Esophagus muscularis mucosa (tissue), 3 donors: ENCODE measurements at regions not wholly inside any gene's neighbourhood (a gene's known extent, or its start where the extent isn't known, plus 50 kb on each side); places are given as distances from the start of the nearest gene placed in this dataset.

Experiments
- CTCF ChIP-seq, 3 experiments: fragments of 200-600 bp in 2 of 3; fragments of 450-650 bp in 1 of 3; sonication (generic) in 2 of 3; IDR thresholded peaks; one replicate each; pipeline ENCODE4 v1.5.1; 2017 to 2019; ENCODE audit warnings: antibody characterized with exemption in 3 of 3, mild to moderate bottlenecking in 2 of 3, moderate library complexity in 1 of 3
- POLR2A ChIP-seq: fragments of 450-650 bp; IDR thresholded peaks from one replicate; pipeline ENCODE4 v1.6.1; 2017; ENCODE audit warnings: antibody characterized with exemption, moderate library complexity, mild to moderate bottlenecking, low read depth
- POLR2AphosphoS5 ChIP-seq, 2 donors: sonication (generic); formaldehyde crosslinking; IDR thresholded peaks; one replicate each; pipeline ENCODE4 v1.6.1; 2017; ENCODE audit warnings: antibody characterized with exemption in 2 of 2

- no peak for TF ChIP-seq CTCF (IDR thresholded peaks at IDR 0.05)
- no peak for TF ChIP-seq POLR2AphosphoS5 (IDR thresholded peaks at IDR 0.05)
- TF ChIP-seq POLR2A: no peak
Observed at GRCh38 chr12:115521771-115522409, 755.6 kb downstream of the MED13L start.
